Neuronal stem cell (in vitro differentiated cells): ENCODE measurements at regions not wholly inside any gene's neighbourhood (a gene's known extent, or its start where the extent isn't known, plus 50 kb on each side); places are given as distances from the start of the nearest gene placed in this dataset.
"Not testable (repeated sequence)": the region's sequence is repeated elsewhere in the genome, so short reads cannot be mapped to it uniquely, and the experiment has no call there.

ENCODE experiments used
- DNase-seq: peaks from one replicate; pipeline ENCODE4 v3.0.0-alpha.2; 2013; ENCODE audit warnings: low spot score
- H2AFZ ChIP-seq: one replicate; pipeline ENCODE4 v1.6.1; 2013; ENCODE audit warnings: mild to moderate bottlenecking, low read length, inconsistent platforms
- H2AK5ac ChIP-seq: 2 replicates; pipeline ENCODE4 v1.6.1; 2013; ENCODE audit warnings: low read depth, mild to moderate bottlenecking, inconsistent platforms, low read length, moderate library complexity, mixed read lengths
- H2BK120ac ChIP-seq: 2 replicates; pipeline ENCODE4 v1.6.1; 2013; ENCODE audit warnings: low read depth, mild to moderate bottlenecking, inconsistent platforms, low read length, moderate library complexity, mixed read lengths
- H2BK12ac ChIP-seq: one replicate; pipeline ENCODE4 v1.6.1; 2013; ENCODE audit warnings: low read length, inconsistent platforms
- H2BK15ac ChIP-seq: 2 replicates; pipeline ENCODE4 v1.6.1; 2013; ENCODE audit warnings: mild to moderate bottlenecking, low read length, inconsistent platforms, mixed read lengths
- H2BK5ac ChIP-seq: one replicate; pipeline ENCODE4 v1.6.1; 2013; ENCODE audit warnings: inconsistent platforms, mild to moderate bottlenecking, low read length, moderate library complexity
- H3K14ac ChIP-seq: one replicate; pipeline ENCODE4 v1.6.1; 2013; ENCODE audit warnings: low read length, inconsistent platforms
- H3K18ac ChIP-seq: 2 replicates; pipeline ENCODE4 v1.6.1; 2013; ENCODE audit warnings: low read length, inconsistent platforms
- H3K23ac ChIP-seq: 2 replicates; pipeline ENCODE4 v1.6.1; 2013; ENCODE audit warnings: low read depth, mild to moderate bottlenecking, mixed read lengths, low read length, inconsistent platforms; ENCODE audit not compliant: poor library complexity
- H3K27ac ChIP-seq: replicated peaks from 3 replicates; pipeline ENCODE4 v1.5.1; 2013; ENCODE audit warnings: low read length, inconsistent platforms
- H3K27me3 ChIP-seq, 3 experiments: 2 replicates each; pipeline ENCODE4 v1.6.1; 2013; ENCODE audit warnings: low read length in 3 of 3, mild to moderate bottlenecking in 2 of 3, inconsistent platforms in 1 of 3, low read depth in 1 of 3, mixed read lengths in 1 of 3, moderate library complexity in 1 of 3; ENCODE audit not compliant: control insufficient read depth in 3 of 3, insufficient read depth in 3 of 3
- H3K36me3 ChIP-seq, 2 donors: replicated peaks in 1 of 2; 2 replicates each; pipeline ENCODE4 v1.6.1; 2013; ENCODE audit warnings: low read length in 2 of 2; ENCODE audit not compliant: control insufficient read depth in 2 of 2, insufficient read depth in 2 of 2
- H3K4ac ChIP-seq: 2 replicates; pipeline ENCODE4 v1.6.1; 2013; ENCODE audit warnings: inconsistent platforms, mild to moderate bottlenecking, low read length, moderate library complexity
- H3K4me1 ChIP-seq, 2 donors: 1 replicate in 1 of 2; 2 replicates in 1 of 2; pipeline ENCODE4 v1.6.1; 2013; ENCODE audit warnings: low read length in 2 of 2, low read depth in 1 of 2; ENCODE audit not compliant: control insufficient read depth in 2 of 2, insufficient read depth in 1 of 2
- H3K4me2 ChIP-seq: one replicate; pipeline ENCODE4 v1.6.1; 2013; ENCODE audit warnings: mild to moderate bottlenecking, low read length, inconsistent platforms; ENCODE audit not compliant: insufficient read depth, poor library complexity, severe bottlenecking
- H3K4me3 ChIP-seq, 2 donors: 2 replicates each; pipeline ENCODE4 v1.5.1; 2013; ENCODE audit warnings: low read length in 2 of 2, mild to moderate bottlenecking in 2 of 2, inconsistent platforms in 1 of 2, moderate library complexity in 1 of 2
- H3K79me1 ChIP-seq: one replicate; pipeline ENCODE4 v1.6.1; 2013; ENCODE audit warnings: low read depth, mild to moderate bottlenecking, inconsistent platforms, low read length, moderate library complexity
- H3K9ac ChIP-seq: one replicate; pipeline ENCODE4 v1.6.1; 2013; ENCODE audit warnings: mild to moderate bottlenecking, low read depth, low read length, inconsistent platforms; ENCODE audit not compliant: poor library complexity
- H3K9me3 ChIP-seq, 2 donors: replicated peaks in 1 of 2; 2 replicates each; pipeline versions ENCODE3 to v1.6.1; 2013; ENCODE audit warnings: low read length in 2 of 2, mild to moderate bottlenecking in 2 of 2, inconsistent platforms in 1 of 2, low read depth in 1 of 2, mixed read lengths in 1 of 2, moderate library complexity in 1 of 2; ENCODE audit not compliant: control insufficient read depth in 2 of 2, insufficient read depth in 1 of 2
- H4K8ac ChIP-seq: one replicate; pipeline ENCODE4 v1.6.1; 2013; ENCODE audit warnings: low read depth, mild to moderate bottlenecking, inconsistent platforms, low read length, moderate library complexity
- H4K91ac ChIP-seq: one replicate; pipeline ENCODE4 v1.6.1; 2013; ENCODE audit warnings: low read length, low read depth, mild to moderate bottlenecking, inconsistent platforms; ENCODE audit not compliant: poor library complexity
- WGBS, 2 donors: extraction: QIAGEN DNeasy Blood & Tissue Kit; methylation state at CpG; one replicate each; pipeline ENCODE4 v1.1.7; 2013; ENCODE audit warnings: missing lambda C conversion rate in 2 of 2, mixed read lengths in 1 of 2; ENCODE audit not compliant: insufficient read length in 2 of 2, insufficient replicate concordance in 1 of 2; ENCODE audit errors: extremely low coverage in 2 of 2; 5-methylcytosine and 5-hydroxymethylcytosine counted together

DNA sequence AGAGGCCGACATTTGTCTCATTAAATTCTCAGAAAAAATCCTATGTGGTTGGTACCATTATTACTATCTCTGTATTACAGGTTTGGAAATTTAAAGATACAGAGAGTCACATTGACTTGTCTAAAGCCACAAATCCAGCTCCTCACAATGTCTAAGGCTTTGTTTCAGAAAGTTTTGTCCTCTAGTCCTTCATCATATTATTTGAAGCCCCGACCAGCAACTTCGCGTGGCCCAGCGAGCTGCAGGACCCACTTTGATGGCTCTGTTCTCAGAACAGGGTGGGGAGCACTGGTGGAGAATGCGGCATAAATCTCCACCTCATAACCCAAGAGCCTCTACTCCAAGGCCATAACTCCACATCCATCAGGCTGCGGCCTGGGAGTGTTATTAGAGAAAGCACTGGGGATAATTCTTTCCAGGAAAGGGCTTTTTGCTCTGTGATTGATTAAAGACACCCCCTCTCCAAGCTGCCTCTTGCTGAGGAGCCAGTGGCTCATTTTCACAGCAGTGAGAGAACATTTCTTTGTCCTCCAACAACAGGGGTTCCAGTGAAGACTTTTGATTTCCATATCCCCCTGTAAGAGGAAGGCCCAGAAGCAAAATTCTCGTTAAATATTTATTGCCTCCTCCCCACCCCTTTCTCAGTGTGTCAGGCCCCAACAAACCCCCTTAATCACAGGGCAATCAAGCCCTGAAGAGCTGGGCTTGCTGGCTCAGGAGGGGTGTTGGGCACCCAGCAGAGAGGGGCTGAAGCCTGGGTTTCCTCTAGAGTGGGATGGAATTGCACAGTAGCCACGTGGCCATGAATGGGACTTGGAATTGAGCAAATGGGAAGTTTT lies 113.7 kb upstream of the CDH11 start:
- H2AFZ ChIP-seq, result no peak overlapping the region
- peaks cover 0 to 13% (median 0%) of the 10 kb centered on the region in 3 experiments for H3K27me3 ChIP-seq
- H4K8ac ChIP-seq, result no peak overlapping the region
- no peak overlapping the region for H3K23ac ChIP-seq
- H3K79me1 ChIP-seq, result no peaks in the 10 kb centered on the region
- no peak overlapping the region for H2BK120ac ChIP-seq
- H3K14ac ChIP-seq, result no peak overlapping the region
- no peak overlapping the region for H2BK12ac ChIP-seq
- no peak overlapping the region for H3K27ac ChIP-seq
- no peak overlapping the region for H2BK15ac ChIP-seq
- H3K9me3 ChIP-seq, result peaks cover 0 to 2% of the 10 kb centered on the region in 2 donors
- H4K91ac ChIP-seq, result no peak overlapping the region
- H3K9ac ChIP-seq, result no peak overlapping the region
- no peak overlapping the region for H3K4me3 ChIP-seq
- no peak overlapping the region for H2AK5ac ChIP-seq
- H3K4ac ChIP-seq, result no peak overlapping the region
- no peak overlapping the region for H3K4me2 ChIP-seq
- no peak overlapping the region for H2BK5ac ChIP-seq
- WGBS, 2 donors, result no CpG with 5 or more reads among the region's 9 CpGs
- no peak for DNase-seq
- no peaks in the 10 kb centered on the region for H3K36me3 ChIP-seq
- peaks cover 0 to 5% of the 10 kb centered on the region in 2 donors for H3K4me1 ChIP-seq
- H3K18ac ChIP-seq, result peak overlapping the region; percentile 80

DNA sequence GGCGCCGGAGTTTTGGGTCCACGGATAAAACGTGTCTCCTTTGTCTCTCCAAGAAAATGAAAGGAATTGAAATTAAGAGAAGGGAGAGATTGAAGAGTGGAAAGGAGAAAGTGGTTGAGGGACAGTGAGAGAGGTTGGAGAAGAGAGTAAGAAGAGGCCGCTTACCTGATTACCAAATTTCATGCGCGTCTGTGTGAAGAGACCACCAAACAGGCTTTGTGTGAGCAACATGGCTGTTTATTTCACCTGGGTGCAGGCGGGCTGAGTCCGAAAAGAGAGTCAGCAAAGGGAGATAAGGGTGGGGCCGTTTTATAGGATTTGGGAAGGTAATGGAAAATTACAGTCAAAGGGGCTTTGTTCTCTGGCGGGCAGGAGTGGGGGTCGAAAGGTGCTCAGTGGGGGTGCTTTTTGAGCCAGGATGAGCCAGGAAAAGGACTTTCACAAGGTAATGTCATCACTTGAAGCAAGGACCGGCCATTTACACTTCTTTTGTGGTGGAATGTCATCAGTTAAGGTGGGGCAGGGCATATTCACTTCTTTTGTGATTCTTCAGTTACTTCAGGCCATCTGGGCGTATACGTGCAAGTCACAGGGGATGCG lies 113.0 kb upstream of the CDH11 start:
- not testable (repeated sequence) for H2AFZ ChIP-seq, H2BK12ac ChIP-seq, H3K36me3 ChIP-seq, H3K23ac ChIP-seq, H3K14ac ChIP-seq, H3K9me3 ChIP-seq, H4K91ac ChIP-seq, H3K18ac ChIP-seq, H2BK120ac ChIP-seq, H2AK5ac ChIP-seq, H4K8ac ChIP-seq, H3K79me1 ChIP-seq, H2BK15ac ChIP-seq, H3K4ac ChIP-seq, H3K27ac ChIP-seq, H3K4me1 ChIP-seq, H2BK5ac ChIP-seq, H3K4me3 ChIP-seq, H3K4me2 ChIP-seq, DNase-seq, H3K9ac ChIP-seq
- WGBS, 2 donors, result no CpG with 5 or more reads among the region's 16 CpGs
- H3K27me3 ChIP-seq, result peaks cover 0 to 13% (median 0%) of the 10 kb centered on the region in 3 experiments

- Histone ChIP-seq H2AFZ (no peak overlapping the region), H3K23ac (no peak overlapping the region), H3K79me1 (no peaks in the 10 kb centered on the region), H2BK120ac (no peak overlapping the region), H3K4me1 (peaks cover 0 to 6% of the 10 kb centered on the region in 2 donors), H3K18ac (no peak overlapping the region), H2BK12ac (no peak overlapping the region), H3K4me2 (no peak overlapping the region), H2BK15ac (no peak overlapping the region), H3K27me3 (peaks cover 0 to 5% (median 0%) of the 10 kb centered on the region in 3 experiments), H3K36me3 (no peaks in the 10 kb centered on the region), H3K27ac (no peak overlapping the region), H2BK5ac (no peak overlapping the region), H3K4me3 (no peak overlapping the region), H3K4ac (no peak overlapping the region), H3K9ac (no peak overlapping the region), H3K14ac (no peak overlapping the region), H4K91ac (no peak overlapping the region), H4K8ac (no peak overlapping the region), H2AK5ac (no peak overlapping the region), H3K9me3 (no peaks in the 10 kb centered on the region)
- no CpG with 5 or more reads among the region's 3 CpGs for WGBS, 2 donors
- DNase-seq, result no peak
Observed at GRCh38 chr16:65229191-65229662, 107.4 kb upstream of the CDH11 start.

- H3K79me1 ChIP-seq, result no peaks in the 10 kb centered on the region
- H3K4me3 ChIP-seq, result no peak overlapping the region
- no peak overlapping the region for H2BK12ac ChIP-seq
- no peak overlapping the region for H4K8ac ChIP-seq
- no peak overlapping the region for H2AFZ ChIP-seq
- H2BK120ac ChIP-seq, result no peak overlapping the region
- no peak overlapping the region for H3K18ac ChIP-seq
- H3K14ac ChIP-seq, result no peak overlapping the region
- no peak overlapping the region for H3K27ac ChIP-seq
- H3K23ac ChIP-seq, result no peak overlapping the region
- H3K9me3 ChIP-seq, result no peaks in the 10 kb centered on the region
- H3K36me3 ChIP-seq, result no peaks in the 10 kb centered on the region
- peaks cover 0 to 6% of the 10 kb centered on the region in 2 donors for H3K4me1 ChIP-seq
- no peak overlapping the region for H3K4ac ChIP-seq
- no CpG with 5 or more reads among the region's 1 CpG for WGBS, 2 donors
- H2AK5ac ChIP-seq, result no peak overlapping the region
- H2BK15ac ChIP-seq, result no peak overlapping the region
- no peak overlapping the region for H3K9ac ChIP-seq
- H4K91ac ChIP-seq, result no peak overlapping the region
- no peak overlapping the region for H2BK5ac ChIP-seq
- no peaks in the 10 kb centered on the region for H3K27me3 ChIP-seq
- no peak overlapping the region for H3K4me2 ChIP-seq
- DNase-seq, result no peak
Observed at GRCh38 chr16:65227150-65227835, 105.4 kb upstream of the CDH11 start.
